ENCODE measurements at regions not wholly inside any gene's neighbourhood (a gene's known extent, or its start where the extent isn't known, plus 50 kb on each side); places are given as distances from the start of the nearest gene placed in this dataset.

DNA sequence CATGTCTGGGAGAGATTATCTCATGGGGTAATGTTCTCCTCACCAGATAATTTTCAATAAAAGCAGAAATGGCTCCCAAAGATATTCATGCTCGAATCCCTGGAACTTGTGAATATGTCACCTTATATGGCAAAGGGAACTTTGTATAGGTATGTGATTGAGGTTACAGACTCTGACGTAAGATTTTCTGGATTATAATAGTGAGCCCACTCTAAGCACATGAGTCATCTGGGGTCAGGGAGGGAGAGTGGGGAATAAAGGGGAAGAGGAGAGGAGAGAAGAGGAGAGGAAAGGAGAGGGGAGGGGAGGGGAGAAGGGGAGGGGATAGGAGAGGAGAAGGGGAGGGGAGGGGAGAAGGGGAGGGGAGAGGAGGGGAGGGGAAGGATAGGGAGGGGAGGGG lies 1193.9 kb downstream of the PLA2G4A start:
- POLR2A ChIA-PET, result no interaction called here
- Histone ChIP-seq H3K27ac (no peak overlapping the region), H3K4me3 (no peak overlapping the region), H3K4me1 (peaks cover 17% of the 10 kb centered on the region), H3K4me2 (no peak overlapping the region), H3K9me3 (no peaks in the 10 kb centered on the region)
- DNase-seq (ENCODE audit: low read depth in 1 of 2, low spot score in 1 of 2), result no peak
- no peak for TF ChIP-seq MAZ (IDR thresholded peaks at IDR 0.05; ENCODE audit: borderline replicate concordance, low read depth, low read length)
- no peak for TF ChIP-seq CBX2 (IDR thresholded peaks at IDR 0.05; ENCODE audit: borderline replicate concordance, low read depth)
- TF ChIP-seq, protein P1, sequence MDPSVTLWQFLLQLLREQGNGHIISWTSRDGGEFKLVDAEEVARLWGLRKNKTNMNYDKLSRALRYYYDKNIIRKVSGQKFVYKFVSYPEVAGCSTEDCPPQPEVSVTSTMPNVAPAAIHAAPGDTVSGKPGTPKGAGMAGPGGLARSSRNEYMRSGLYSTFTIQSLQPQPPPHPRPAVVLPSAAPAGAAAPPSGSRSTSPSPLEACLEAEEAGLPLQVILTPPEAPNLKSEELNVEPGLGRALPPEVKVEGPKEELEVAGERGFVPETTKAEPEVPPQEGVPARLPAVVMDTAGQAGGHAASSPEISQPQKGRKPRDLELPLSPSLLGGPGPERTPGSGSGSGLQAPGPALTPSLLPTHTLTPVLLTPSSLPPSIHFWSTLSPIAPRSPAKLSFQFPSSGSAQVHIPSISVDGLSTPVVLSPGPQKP (IDR thresholded peaks at IDR 0.05; ENCODE audit: low read depth, low read length), result no peak
- TF ChIP-seq CEBPB (IDR thresholded peaks at IDR 0.05), result no peak
- no peak for TF ChIP-seq FOXS1 (CRISPR knock-in tag; IDR thresholded peaks at IDR 0.05)
- TF ChIP-seq NR3C1 (IDR thresholded peaks at IDR 0.05), result no peak
- TF ChIP-seq FOSL2 (IDR thresholded peaks at IDR 0.05), result no peak
- no peak for TF ChIP-seq FOSL2 (CRISPR knock-in tag; IDR thresholded peaks at IDR 0.05)
- TF ChIP-seq HOXB5 (CRISPR knock-in tag; IDR thresholded peaks at IDR 0.05), result no peak
- no peak for TF ChIP-seq BHLHE40 (IDR thresholded peaks at IDR 0.05; ENCODE audit: low read depth, low read length)
- TF ChIP-seq RCOR1 (IDR thresholded peaks at IDR 0.05; ENCODE audit: low read depth, low read length), result no peak
- no peak for TF ChIP-seq TFCP2L1 (CRISPR knock-in tag; IDR thresholded peaks at IDR 0.05)
- TF ChIP-seq SREBF2 (IDR thresholded peaks at IDR 0.05), result no peak
- TF ChIP-seq, protein P2, sequence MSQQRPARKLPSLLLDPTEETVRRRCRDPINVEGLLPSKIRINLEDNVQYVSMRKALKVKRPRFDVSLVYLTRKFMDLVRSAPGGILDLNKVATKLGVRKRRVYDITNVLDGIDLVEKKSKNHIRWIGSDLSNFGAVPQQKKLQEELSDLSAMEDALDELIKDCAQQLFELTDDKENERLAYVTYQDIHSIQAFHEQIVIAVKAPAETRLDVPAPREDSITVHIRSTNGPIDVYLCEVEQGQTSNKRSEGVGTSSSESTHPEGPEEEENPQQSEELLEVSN (IDR thresholded peaks at IDR 0.05; ENCODE audit: borderline replicate concordance, low read depth), result no peak
- no peak for TF ChIP-seq JUNB (IDR thresholded peaks at IDR 0.05)
- TF ChIP-seq JUN (IDR thresholded peaks at IDR 0.05), result no peak
- TF ChIP-seq, protein P3, sequence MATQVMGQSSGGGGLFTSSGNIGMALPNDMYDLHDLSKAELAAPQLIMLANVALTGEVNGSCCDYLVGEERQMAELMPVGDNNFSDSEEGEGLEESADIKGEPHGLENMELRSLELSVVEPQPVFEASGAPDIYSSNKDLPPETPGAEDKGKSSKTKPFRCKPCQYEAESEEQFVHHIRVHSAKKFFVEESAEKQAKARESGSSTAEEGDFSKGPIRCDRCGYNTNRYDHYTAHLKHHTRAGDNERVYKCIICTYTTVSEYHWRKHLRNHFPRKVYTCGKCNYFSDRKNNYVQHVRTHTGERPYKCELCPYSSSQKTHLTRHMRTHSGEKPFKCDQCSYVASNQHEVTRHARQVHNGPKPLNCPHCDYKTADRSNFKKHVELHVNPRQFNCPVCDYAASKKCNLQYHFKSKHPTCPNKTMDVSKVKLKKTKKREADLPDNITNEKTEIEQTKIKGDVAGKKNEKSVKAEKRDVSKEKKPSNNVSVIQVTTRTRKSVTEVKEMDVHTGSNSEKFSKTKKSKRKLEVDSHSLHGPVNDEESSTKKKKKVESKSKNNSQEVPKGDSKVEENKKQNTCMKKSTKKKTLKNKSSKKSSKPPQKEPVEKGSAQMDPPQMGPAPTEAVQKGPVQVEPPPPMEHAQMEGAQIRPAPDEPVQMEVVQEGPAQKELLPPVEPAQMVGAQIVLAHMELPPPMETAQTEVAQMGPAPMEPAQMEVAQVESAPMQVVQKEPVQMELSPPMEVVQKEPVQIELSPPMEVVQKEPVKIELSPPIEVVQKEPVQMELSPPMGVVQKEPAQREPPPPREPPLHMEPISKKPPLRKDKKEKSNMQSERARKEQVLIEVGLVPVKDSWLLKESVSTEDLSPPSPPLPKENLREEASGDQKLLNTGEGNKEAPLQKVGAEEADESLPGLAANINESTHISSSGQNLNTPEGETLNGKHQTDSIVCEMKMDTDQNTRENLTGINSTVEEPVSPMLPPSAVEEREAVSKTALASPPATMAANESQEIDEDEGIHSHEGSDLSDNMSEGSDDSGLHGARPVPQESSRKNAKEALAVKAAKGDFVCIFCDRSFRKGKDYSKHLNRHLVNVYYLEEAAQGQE (IDR thresholded peaks at IDR 0.05), result no peak
- TF ChIP-seq SMC3 (IDR thresholded peaks at IDR 0.05), result no peak
- no peak for TF ChIP-seq EP300 (IDR thresholded peaks at IDR 0.05)
- TF ChIP-seq HOXB13 (CRISPR knock-in tag; IDR thresholded peaks at IDR 0.05; ENCODE audit: low read depth), result no peak
- 72% methylated on average over 2 of the region's 2 CpGs for WGBS (ENCODE audit: missing lambda C conversion rate)
- no peak for FAIRE-seq
- ATAC-seq, result no peak
- CTCF ChIA-PET, result no interaction called here

DNA sequence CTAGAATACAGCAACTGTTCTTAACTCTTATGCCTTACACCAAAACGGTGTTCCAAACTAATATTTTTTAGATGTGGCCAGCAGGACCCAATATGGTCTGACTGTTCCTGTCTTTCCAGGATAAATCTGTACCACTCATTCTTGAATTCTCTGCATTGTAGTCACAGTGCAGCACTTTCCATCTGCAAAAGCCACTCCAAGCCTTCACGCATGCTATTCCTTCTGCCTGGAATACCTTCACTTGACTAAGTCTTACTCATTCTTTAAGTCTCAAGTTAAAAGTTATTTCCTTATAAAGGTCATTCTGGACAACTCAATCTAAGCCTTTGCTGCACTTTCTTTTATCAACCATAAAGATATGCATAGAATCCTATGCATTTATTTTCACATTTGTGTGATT lies 1194.5 kb downstream of the PLA2G4A start:
- no peak for TF ChIP-seq BHLHE40 (IDR thresholded peaks at IDR 0.05; ENCODE audit: low read depth, low read length)
- TF ChIP-seq, protein P1 (IDR thresholded peaks at IDR 0.05; ENCODE audit: low read depth, low read length), result no peak
- no peak for TF ChIP-seq ZNF302 (CRISPR knock-in tag; IDR thresholded peaks at IDR 0.05)
- Histone ChIP-seq H3K27ac (no peak overlapping the region), H3K4me1 (peaks cover 22% of the 10 kb centered on the region), H3K4me3 (no peak overlapping the region), H3K4me2 (no peak overlapping the region), H3K9me3 (no peaks in the 10 kb centered on the region)
- no peak for FAIRE-seq
- POLR2A ChIA-PET, result no interaction called here
- no peak for DNase-seq (ENCODE audit: low read depth in 1 of 2, low spot score in 1 of 2)
- ATAC-seq, result no peak
- WGBS (ENCODE audit: missing lambda C conversion rate), result 60% methylated on average over 2 of the region's 2 CpGs
- CTCF ChIA-PET, result no interaction called here

All from A549 (cell line).